Stimulated activated CD8-positive, alpha-beta memory T cell treated with anti-CD3 and anti-CD28 coated beads, Interleukin-15, amount 100 ng/mL, for 24 hours (primary cell): ENCODE measurements at regions not wholly inside any gene's neighbourhood (a gene's known extent, or its start where the extent isn't known, plus 50 kb on each side); places are given as distances from the start of the nearest gene placed in this dataset.

Source experiments
- DNase-seq: peaks from one replicate; pipeline ENCODE4 v3.0.0-alpha.2; 2020; ENCODE audit warnings: low read depth

GRCh38 chr15:79373113-79373512, 59.0 kb upstream of the MINAR1 start:
- DNase-seq: no peak

- no peak for DNase-seq
These were observed 58.4 kb upstream of the MINAR1 start for GRCh38 chr15:79373728-79374127.

- DNase-seq: no peak
These were observed 55.8 kb upstream of the MINAR1 start for GRCh38 chr15:79376383-79376782.

- DNase-seq: no peak
These were observed 53.6 kb upstream of the MINAR1 start for GRCh38 chr15:79378394-79379109.

- peak; percentile 70 for DNase-seq
These were observed 51.2 kb upstream of the MINAR1 start for GRCh38 chr15:79380755-79381497.

- no peak for DNase-seq
These were observed 50.5 kb upstream of the MINAR1 start for GRCh38 chr15:79381593-79381992.
